Stomach (tissue), 4 donors: ENCODE measurements at regions not wholly inside any gene's neighbourhood (a gene's known extent, or its start where the extent isn't known, plus 50 kb on each side); places are given as distances from the start of the nearest gene placed in this dataset.

ENCODE experiments used
- EP300 ChIP-seq: sonication (generic); formaldehyde crosslinking; IDR thresholded peaks from one replicate; pipeline ENCODE4 v1.6.1; 2017; ENCODE audit warnings: antibody characterized with exemption
- POLR2A ChIP-seq, 4 donors: fragments of 450-650 bp; IDR thresholded peaks; one replicate each; pipeline ENCODE4 v1.6.1; 2016; ENCODE audit warnings: antibody characterized with exemption in 4 of 4, control low read depth in 2 of 4, mild to moderate bottlenecking in 1 of 4, moderate library complexity in 1 of 4
- POLR2AphosphoS5 ChIP-seq, 3 donors: sonication (generic); formaldehyde crosslinking; IDR thresholded peaks; one replicate each; pipeline ENCODE4 v1.6.1; 2016; ENCODE audit warnings: antibody characterized with exemption in 3 of 3
- TF ChIP-seq, protein P1 (sequence below), 7 experiments: fragments of 450-650 bp in 4 of 7; fragments of 200-600 bp in 3 of 7; sonication (generic) in 3 of 7; IDR thresholded peaks; one replicate each; pipeline ENCODE4 v1.5.1; 2016 to 2019; ENCODE audit warnings: antibody characterized with exemption in 7 of 7, control low read depth in 2 of 7, mild to moderate bottlenecking in 1 of 7

DNA sequence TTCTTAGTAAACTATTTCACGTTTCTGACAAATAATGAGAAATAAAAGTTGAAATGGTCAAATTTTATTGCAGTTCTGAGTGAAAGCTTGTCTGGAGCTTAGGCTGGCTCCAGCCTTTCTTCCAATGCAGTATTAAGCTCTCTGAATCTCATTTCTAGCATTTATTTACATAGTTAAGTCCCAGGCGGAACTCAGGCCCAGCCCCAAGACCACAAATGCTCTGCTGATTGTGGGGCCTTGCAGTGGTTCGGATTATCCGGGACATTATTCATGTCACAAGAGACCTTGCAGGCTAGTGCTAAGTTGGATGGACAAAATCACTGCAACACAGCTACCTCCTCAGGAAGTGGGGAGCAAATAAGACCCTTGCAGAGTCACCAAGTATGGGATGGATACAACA, 2009.3 kb upstream of the CELF4 start:
- TF ChIP-seq, protein P1, sequence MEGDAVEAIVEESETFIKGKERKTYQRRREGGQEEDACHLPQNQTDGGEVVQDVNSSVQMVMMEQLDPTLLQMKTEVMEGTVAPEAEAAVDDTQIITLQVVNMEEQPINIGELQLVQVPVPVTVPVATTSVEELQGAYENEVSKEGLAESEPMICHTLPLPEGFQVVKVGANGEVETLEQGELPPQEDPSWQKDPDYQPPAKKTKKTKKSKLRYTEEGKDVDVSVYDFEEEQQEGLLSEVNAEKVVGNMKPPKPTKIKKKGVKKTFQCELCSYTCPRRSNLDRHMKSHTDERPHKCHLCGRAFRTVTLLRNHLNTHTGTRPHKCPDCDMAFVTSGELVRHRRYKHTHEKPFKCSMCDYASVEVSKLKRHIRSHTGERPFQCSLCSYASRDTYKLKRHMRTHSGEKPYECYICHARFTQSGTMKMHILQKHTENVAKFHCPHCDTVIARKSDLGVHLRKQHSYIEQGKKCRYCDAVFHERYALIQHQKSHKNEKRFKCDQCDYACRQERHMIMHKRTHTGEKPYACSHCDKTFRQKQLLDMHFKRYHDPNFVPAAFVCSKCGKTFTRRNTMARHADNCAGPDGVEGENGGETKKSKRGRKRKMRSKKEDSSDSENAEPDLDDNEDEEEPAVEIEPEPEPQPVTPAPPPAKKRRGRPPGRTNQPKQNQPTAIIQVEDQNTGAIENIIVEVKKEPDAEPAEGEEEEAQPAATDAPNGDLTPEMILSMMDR (IDR thresholded peaks at IDR 0.05) = no peak
- TF ChIP-seq POLR2A (IDR thresholded peaks at IDR 0.05) (no peak), EP300 (no peak), POLR2AphosphoS5 (IDR thresholded peaks at IDR 0.05) (no peak)
